CD4-positive, alpha-beta T cell treated with Interleukin-4 for 4 hours (primary cell): ENCODE measurements at regions not wholly inside any gene's neighbourhood (a gene's known extent, or its start where the extent isn't known, plus 50 kb on each side); places are given as distances from the start of the nearest gene placed in this dataset.
"Not testable (repeated sequence)": the region's sequence is repeated elsewhere in the genome, so short reads cannot be mapped to it uniquely, and the experiment has no call there.

Experiments
- DNase-seq: peaks from one replicate; pipeline ENCODE4 v3.0.0-alpha.2; 2020

DNA sequence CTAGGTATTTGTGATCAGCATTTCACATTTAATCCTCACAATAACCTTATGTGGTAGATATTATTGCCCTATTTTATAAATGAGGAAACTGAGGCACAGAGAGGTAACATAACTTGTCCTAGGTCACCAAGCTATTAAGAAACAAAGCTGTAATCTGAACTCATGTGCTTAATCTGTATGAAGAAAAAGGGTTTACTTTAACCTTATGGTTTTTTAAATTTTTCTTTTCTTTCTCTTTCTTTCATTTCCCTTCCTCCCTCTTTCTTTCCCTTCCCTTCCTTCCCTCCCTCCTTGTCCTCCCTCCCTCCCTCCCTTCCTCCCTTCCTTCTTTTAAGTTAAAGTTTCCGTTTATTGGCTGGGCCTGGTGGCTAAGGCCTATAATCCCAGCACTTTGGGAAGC, 105.2 kb upstream of the AMZ2 start:
- no peak for DNase-seq

DNA sequence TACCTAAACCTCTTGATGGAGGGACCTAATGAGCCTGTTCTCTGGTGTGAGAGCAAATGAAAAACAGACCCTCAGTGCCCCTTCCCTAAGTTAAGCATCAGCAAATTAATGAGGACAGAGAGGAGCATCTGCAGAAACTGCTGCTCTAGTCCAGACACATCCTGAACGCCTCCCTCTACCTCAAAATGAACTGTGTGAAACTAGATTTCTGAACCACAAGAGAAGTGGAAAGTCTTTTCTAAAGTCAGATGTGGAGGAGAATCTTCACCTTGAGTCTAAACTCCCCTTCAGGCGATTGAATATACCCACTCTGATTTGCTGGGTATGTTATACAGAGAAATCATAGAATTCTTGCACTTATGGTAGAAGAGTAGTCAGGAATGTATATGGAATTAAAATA, 104.4 kb upstream of the AMZ2 start:
- no peak for DNase-seq

DNA sequence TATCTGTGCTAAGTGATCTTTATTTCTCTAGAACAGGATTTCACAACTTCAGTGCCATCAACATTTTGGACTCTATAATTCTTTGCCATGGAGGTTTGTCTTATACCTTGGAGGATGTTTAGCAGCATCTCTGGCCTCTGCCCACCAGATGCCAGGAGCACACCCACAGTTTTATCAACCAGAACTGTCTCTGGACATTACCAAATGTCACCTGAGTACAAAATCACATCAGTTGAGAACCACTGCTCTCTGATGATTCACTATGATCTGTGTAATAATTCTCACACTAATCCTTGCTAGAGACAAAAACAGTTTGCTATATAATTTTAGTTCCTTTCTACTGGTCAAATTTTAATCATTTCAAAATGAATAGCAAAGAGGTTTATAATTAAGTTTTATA, 102.8 kb upstream of the AMZ2 start:
- DNase-seq = no peak

- no peak for DNase-seq
These were observed 98.9 kb upstream of the AMZ2 start for GRCh38 chr17:68148936-68149335.

DNA sequence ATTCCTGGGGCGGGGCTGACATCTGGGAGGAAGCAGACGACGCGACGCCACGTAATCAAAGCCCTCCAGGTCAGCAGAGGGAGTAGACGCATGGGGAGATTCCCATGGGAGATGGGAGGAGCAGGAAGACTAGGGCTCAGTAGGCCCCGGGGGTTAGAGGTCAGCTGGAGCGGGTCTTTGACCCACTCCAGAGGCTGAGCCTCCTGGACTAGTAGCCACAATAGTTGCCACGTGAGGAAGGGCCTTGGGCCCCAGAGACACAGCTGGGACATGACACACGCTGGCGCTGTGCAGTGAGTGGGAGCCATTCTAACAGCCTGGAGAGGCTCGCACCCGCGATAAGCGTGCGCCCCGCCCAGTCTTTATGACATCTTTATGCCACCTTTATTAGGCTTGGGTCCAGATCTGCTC, 95.7 kb upstream of the AMZ2 start:
- no peak for DNase-seq

DNA sequence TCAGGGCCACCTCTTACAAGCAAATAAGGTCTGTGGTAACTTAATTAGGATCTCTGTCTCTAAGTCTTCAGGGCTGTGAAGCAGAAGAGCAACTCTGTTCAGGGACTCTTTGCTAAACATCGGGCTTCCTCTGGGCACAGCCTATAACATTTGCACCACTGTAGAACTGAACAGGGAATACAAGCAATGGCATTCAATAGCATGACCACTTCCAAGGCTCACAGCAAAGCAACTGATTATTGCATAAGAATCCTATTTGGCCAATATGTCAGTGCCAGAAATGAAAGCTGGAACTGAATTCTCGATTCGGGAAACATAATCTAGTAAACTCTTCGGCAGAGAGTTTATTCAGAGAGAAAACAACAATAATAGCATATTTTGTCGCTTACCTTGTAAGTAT, 92.2 kb upstream of the AMZ2 start:
- no peak for DNase-seq

DNA sequence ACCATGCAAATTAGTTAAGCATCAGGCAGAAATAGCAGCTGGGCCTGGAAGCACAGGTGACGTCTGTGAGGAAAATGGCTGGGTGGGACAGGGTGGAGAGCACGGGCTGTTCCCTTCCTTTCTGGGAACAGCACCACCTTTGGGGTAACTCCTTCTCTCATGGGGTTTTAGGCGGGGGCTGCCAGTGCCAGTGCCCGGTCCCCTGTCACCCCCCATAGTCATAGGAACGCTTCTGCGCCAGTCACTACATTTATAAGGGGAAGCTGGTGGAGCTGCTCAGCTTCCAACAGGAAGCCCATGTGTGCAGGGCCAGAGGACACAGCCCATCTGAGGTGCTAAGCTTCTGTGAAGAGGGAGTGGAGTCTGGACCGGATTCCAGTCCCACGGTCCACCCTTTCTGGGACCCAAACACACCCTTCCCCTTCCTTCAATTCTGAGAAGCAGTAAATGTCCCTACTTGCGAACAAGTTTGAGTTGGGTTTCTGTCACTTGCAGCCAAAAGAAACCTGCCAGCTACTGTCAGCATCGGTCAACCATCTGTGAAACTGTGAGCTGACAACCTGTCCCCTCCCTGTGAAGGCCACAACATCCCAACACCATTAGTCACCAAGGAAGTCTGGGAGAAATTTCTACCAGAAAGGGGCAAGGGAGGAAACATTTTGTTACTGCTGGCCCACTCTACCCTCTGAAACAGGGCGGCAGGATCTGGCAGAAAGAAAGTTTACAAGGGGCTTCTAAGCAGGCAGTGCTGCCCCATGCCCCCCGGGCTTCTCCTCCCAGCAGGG, 86.0 kb upstream of the AMZ2 start:
- DNase-seq = no peak

GRCh38 chr17:68168273-68169164, 79.3 kb upstream of the AMZ2 start:
- not testable (repeated sequence) for DNase-seq

DNA sequence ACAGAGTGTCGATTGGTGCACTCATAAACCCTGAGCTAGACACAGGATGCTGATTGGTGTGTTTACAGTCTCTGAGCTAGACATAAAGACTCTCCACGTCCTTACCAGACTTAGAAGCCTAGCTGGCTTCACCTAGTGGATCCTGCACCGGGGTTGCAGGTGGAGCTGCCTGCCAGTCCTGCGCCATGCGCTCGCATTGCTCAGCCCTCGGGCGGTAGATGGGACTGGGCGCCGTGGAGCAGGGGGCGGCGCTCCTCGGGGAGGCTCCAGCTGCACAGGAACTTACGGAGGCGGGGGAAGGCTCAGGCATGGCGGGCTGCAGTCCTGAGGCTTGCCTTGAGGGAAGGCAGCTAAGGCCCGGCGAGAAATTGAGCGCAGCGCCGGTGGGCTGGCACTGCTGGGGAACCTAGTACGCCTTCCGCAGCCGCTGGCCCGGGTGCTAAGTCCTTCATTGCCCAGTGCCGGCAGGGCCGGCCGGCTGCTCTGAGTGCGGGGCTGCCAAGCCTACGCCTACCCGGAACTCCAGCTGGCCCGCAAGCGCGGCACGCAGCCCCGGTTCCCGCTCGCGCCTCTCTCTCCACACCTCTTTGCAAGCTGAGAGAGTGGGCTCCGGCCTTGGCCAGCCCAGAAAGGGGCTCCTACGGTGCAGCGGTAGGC, 78.5 kb upstream of the AMZ2 start:
- DNase-seq = not testable (repeated sequence)

- no peak for DNase-seq
These were observed 78.0 kb upstream of the AMZ2 start for GRCh38 chr17:68169840-68170239.

DNA sequence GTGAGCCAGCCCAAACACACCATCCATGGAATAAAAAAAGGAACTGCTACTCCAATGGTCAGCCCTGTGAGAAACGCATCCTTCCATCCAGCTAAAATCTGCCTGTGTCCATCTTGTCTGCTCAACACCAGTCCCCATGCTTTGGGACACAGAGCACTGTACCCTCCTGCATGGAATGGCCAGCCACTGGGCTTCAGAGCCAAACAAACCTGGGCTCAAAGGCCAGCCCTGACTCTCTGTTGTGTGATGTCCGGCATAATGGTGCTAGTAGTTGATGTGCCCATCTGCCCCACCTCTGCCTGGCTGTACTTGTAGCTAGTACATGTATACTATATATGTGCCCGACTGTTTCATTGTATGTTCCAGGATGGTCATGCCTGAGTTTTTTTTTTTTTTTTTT, 77.6 kb upstream of the AMZ2 start:
- DNase-seq = no peak

GRCh38 chr17:68172461-68172954, 75.3 kb upstream of the AMZ2 start:
- peak; percentile 76 for DNase-seq

DNA sequence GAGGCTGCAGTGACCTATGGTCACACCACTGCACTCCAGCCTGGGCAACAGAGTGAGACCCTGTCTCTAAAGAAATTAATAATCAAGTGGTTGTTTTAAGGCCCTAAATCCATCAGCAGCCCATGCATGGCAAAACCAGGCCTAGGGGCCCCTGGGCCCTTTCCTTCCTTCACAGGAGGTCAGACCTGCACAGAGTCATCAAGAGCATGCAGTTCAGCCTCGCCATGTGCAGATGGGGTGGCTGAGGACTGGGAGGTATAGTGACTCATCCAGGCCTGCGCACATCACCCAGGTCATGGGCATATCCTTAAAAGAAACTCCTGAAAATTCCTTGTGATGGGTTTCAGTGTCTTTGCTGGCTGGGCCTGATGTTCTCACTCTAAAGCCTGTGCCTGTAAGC, 72.4 kb upstream of the AMZ2 start:
- DNase-seq = no peak

GRCh38 chr17:68175905-68176304, 71.9 kb upstream of the AMZ2 start:
- DNase-seq = no peak

- no peak for DNase-seq
These were observed 71.1 kb upstream of the AMZ2 start for GRCh38 chr17:68176718-68177117.

- DNase-seq = no peak
These were observed 69.0 kb upstream of the AMZ2 start for GRCh38 chr17:68178831-68179230.

- DNase-seq = no peak
These were observed 68.5 kb upstream of the AMZ2 start for GRCh38 chr17:68179236-68179925.

- no peak for DNase-seq
These were observed 67.9 kb upstream of the AMZ2 start for GRCh38 chr17:68179926-68180285.

DNA sequence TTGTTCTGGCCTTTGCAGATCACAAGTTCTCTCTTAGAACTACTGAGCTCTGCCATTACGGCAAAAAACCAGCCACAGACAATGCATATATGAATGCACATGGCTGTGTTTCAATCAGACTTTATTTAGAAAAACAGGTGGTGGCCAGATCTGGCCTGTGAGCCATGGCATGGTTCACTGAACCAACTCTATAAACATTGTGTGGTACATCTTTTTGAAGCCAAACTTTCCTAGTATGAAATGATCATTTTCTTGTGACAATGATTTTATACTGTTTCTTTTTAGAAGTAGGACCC, 65.9 kb upstream of the AMZ2 start:
- DNase-seq = no peak

- peak; percentile 89 for DNase-seq
These were observed 64.8 kb upstream of the AMZ2 start for GRCh38 chr17:68182940-68183551.

DNA sequence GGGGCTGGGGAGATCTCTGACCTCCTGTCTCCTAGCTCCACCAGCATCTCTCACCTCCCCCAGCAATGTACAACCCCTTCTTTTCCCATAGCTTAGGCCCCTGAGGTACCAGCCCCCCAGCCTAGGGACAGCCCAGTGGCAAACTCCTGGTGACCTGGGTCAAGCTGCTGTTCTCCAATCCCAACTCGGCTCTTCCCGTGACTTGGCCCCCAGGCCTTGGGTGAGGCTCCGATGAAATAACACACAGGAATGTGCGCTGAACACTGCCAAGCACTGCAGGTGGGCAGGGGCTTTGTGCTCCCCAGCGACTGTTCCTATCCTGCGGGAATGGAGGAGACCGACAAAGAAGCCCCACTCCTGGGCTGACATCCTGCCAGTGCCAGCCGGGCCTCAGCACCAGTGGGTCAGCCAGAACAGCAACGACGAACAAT, 63.7 kb upstream of the AMZ2 start:
- no peak for DNase-seq

DNA sequence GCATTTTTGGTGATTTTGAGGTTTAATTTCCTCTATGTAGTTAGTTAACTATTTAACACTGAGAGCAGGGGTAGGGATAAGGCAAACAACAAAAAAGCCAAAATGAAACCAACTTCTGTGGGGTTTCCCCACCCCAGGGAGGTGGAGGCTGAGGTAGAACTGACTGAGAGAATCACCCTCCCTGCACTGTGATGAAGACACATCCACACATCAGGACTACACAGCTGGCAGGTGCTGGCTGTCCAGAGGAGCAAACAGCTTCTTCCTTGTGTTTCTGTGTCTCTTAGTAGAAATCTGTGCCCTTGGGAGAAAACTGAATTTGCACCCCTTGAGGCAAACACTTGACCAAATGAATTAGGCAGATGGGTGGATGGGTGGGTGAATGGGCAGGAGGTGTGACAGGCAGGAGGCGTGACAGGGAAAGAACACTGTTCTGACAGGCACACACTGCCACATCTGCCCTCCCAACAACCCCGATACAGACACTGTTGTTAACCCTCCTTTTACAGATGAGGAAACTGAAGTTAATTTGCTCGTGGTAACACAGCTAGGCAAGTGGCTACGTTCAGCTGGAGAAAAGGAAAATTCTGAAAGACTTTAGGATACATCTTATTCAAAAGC, 62.9 kb upstream of the AMZ2 start:
- DNase-seq = peak; percentile 86
